Spleen (tissue), 7 donors: ENCODE measurements at regions not wholly inside any gene's neighbourhood (a gene's known extent, or its start where the extent isn't known, plus 50 kb on each side); places are given as distances from the start of the nearest gene placed in this dataset.

ENCODE experiments used
- CTCF ChIP-seq, 11 experiments: fragments of 200-600 bp in 7 of 11; fragments of 450-650 bp in 4 of 11; sonication (generic) in 4 of 11; IDR thresholded peaks in 8 of 11; conservative IDR thresholded peaks in 3 of 11; 1 replicate in 7 of 11; 2 replicates in 4 of 11; pipeline versions ENCODE4 v1.4.0 to v1.8.0; 2016 to 2021; ENCODE audit warnings: antibody characterized with exemption in 11 of 11, inconsistent platforms in 4 of 11, mild to moderate bottlenecking in 1 of 11
- POLR2A ChIP-seq, 3 donors: fragments of 450-650 bp; IDR thresholded peaks; one replicate each; pipeline ENCODE4 v1.5.1; 2017; ENCODE audit warnings: antibody characterized with exemption in 3 of 3, mild to moderate bottlenecking in 1 of 3
- POLR2AphosphoS5 ChIP-seq, 3 donors: sonication (generic); formaldehyde crosslinking; IDR thresholded peaks; one replicate each; pipeline ENCODE4 v1.5.1; 2017; ENCODE audit warnings: antibody characterized with exemption in 3 of 3
- donor health status: DM: no; HTN: no; CAD: no; lungs with moderate emphysema.
- donor health status: DM: no; HTN: no; CAD: no.
- donor health status: DM: no; HTN: no; CAD: no.

GRCh38 chr5:74127381-74128320, 501.7 kb downstream of the ARHGEF28 start:
- TF ChIP-seq CTCF (IDR thresholded peaks at IDR 0.05 in 8 of 11, conservative IDR thresholded peaks at IDR 0.05 in 3 of 11) (peak in 1 of 11 experiments; percentile 15), POLR2A (IDR thresholded peaks at IDR 0.05) (no peak), POLR2AphosphoS5 (IDR thresholded peaks at IDR 0.05) (peak in 1 of 3 donors; percentile 39)
